Heart right ventricle (tissue), 16 donors: ENCODE measurements at regions not wholly inside any gene's neighbourhood (a gene's known extent, or its start where the extent isn't known, plus 50 kb on each side); places are given as distances from the start of the nearest gene placed in this dataset.
"Not testable (repeated sequence)": the region's sequence is repeated elsewhere in the genome, so short reads cannot be mapped to it uniquely, and the experiment has no call there.

Source experiments
- ATAC-seq, 8 donors: fragments of 200-7000 bp; cut with Tn5 transposase; one replicate each; pipeline ENCODE4 v1.9.1; 2020; ENCODE audit warnings: mild to moderate bottlenecking in 8 of 8, moderate library complexity in 8 of 8, moderate number of reproducible peaks in 1 of 8
- DNase-seq, 2 donors: peaks; one replicate each; pipeline ENCODE4 v3.0.0-alpha.2; 2020
- H3K27ac ChIP-seq, 10 donors: fragments of 200-600 bp; sonication (generic) in 2 of 10; one replicate each; pipeline versions ENCODE4 v1.5.0 to v1.8.0; 2020 to 2022; ENCODE audit warnings: mild to moderate bottlenecking in 3 of 10
- H3K27me3 ChIP-seq, 7 donors: fragments of 200-600 bp; one replicate each; pipeline ENCODE4 v1.8.0; 2021 to 2022; ENCODE audit warnings: mild to moderate bottlenecking in 2 of 7
- H3K36me3 ChIP-seq, 9 donors: fragments of 200-600 bp; sonication (generic) in 1 of 9; one replicate each; pipeline versions ENCODE4 v1.5.0 to v1.8.0; 2020 to 2022; ENCODE audit warnings: mild to moderate bottlenecking in 2 of 9
- H3K4me1 ChIP-seq, 9 donors: fragments of 200-600 bp; sonication (generic) in 1 of 9; one replicate each; pipeline versions ENCODE4 v1.5.0 to v1.8.0; 2020 to 2022; ENCODE audit warnings: mild to moderate bottlenecking in 4 of 9
- H3K4me3 ChIP-seq, 10 donors: fragments of 200-600 bp; sonication (generic) in 2 of 10; one replicate each; pipeline versions ENCODE4 v1.5.0 to v1.8.0; 2020 to 2022; ENCODE audit warnings: mild to moderate bottlenecking in 7 of 10, moderate library complexity in 2 of 10
- H3K9me3 ChIP-seq, 11 donors: fragments of 200-600 bp in 10 of 11; sonication (generic) in 2 of 11; one replicate each; pipeline versions ENCODE4 v1.5.0 to v1.8.0; 2013 to 2022; ENCODE audit warnings: mild to moderate bottlenecking in 2 of 11, control low read depth in 1 of 11, moderate library complexity in 1 of 11
- WGBS, 2 donors: extraction: QIAGEN DNeasy Blood & Tissue Kit; methylation state at CpG; one replicate each; pipeline ENCODE4 v1.1.7; 2013; ENCODE audit warnings: inconsistent platforms in 1 of 2; 5-methylcytosine and 5-hydroxymethylcytosine counted together
- intact Hi-C, 10 donors: fragments of 100-400 bp; cut with DNase I; formaldehyde crosslinking; loops; one replicate each; pipeline versions ENCODE4 v1.11.1 to v1.14.2; 2022
- donor health status: Arrhythmogenic right ventricular cardiomyopathy.
- donor health status: ischemic (EF 13 %, LVEDD 7.1; RV severe dilation, severe dysfunction).
- donor health status: healthy with polysubstance abuse.
- donor health status: DM: no; HTN: yes; CAD: no.
- donor health status: DM: no; HTN: no; CAD: no.
- donor health status: ischemic (EF 25% LVEDD 6.9; RV normal size, moderate dysfunction).
- donor health status: ischemic (EF 25% LVEDD 5.7; RV mildly dilated, moderate dysfunction).
- donor health status: healthy.
- donor health status: DM: yes; HTN: yes; CAD: no.
- donor health status: Ischemic cardiomyopathy.
- donor health status: ischemic (EF 35%, LVEDD 5.7; RV mildly dilated, moderate dysfunction).
- donor health status: nonischemic (EF 11% LVEDD 7.7; RV severe dilation, severe dysfunction).
- donor health status: DM: yes; HTN: yes; CAD: no.
- donor health status: PGD.
- donor health status: ischemic (EF 29% LVEDD 5.4; RV normal size, mild dysfunction).
- donor health status: nonischemic (EF 23%, LVEDD 6.1; RV moderate dilation, normal function).

- H3K27ac ChIP-seq, H3K36me3 ChIP-seq, H3K9me3 ChIP-seq, H3K4me3 ChIP-seq, intact Hi-C loops, H3K4me1 ChIP-seq, H3K27me3 ChIP-seq: not testable (repeated sequence)
- peak in 4 of 8 donors; percentile 28 to 77 (median 58) for ATAC-seq
- 24 to 33% methylated on average over 11 of the region's 11 CpGs for WGBS, 2 donors
- DNase-seq = peak in 1 of 2 donors; percentile 53
These were observed 103.8 kb downstream of the FAM72B start for GRCh38 chr1:121080197-121080903.

GRCh38 chr1:121080904-121081264 lies 103.3 kb downstream of the FAM72B start:
- H3K27ac ChIP-seq, DNase-seq, H3K4me1 ChIP-seq, H3K27me3 ChIP-seq, H3K9me3 ChIP-seq, intact Hi-C loops, H3K36me3 ChIP-seq, H3K4me3 ChIP-seq: not testable (repeated sequence)
- ATAC-seq = peak in 1 of 8 donors; percentile 37
- 37 to 53% methylated on average over 7 to 8 of the region's 8 CpGs for WGBS, 2 donors

- H3K9me3 ChIP-seq, H3K4me3 ChIP-seq, ATAC-seq, intact Hi-C loops, DNase-seq, H3K27me3 ChIP-seq, H3K4me1 ChIP-seq, H3K27ac ChIP-seq, H3K36me3 ChIP-seq: not testable (repeated sequence)
- 0 to 38% methylated on average over 1 of the region's 2 CpGs for WGBS, 2 donors
These were observed 102.4 kb downstream of the FAM72B start for GRCh38 chr1:121081625-121082199.

GRCh38 chr1:121082995-121083394 lies 101.1 kb downstream of the FAM72B start:
- H3K36me3 ChIP-seq, ATAC-seq, H3K4me3 ChIP-seq, DNase-seq, H3K9me3 ChIP-seq, intact Hi-C loops, H3K27ac ChIP-seq, H3K27me3 ChIP-seq, H3K4me1 ChIP-seq: not testable (repeated sequence)
- WGBS, 2 donors = 80 to 87% methylated on average over 1 of the region's 2 CpGs

GRCh38 chr1:121086249-121086648 lies 97.9 kb downstream of the FAM72B start:
- DNase-seq, H3K36me3 ChIP-seq, ATAC-seq, H3K4me3 ChIP-seq, H3K4me1 ChIP-seq, H3K9me3 ChIP-seq, H3K27me3 ChIP-seq, intact Hi-C loops, H3K27ac ChIP-seq: not testable (repeated sequence)
- 42 to 54% methylated on average over 2 to 3 of the region's 3 CpGs for WGBS, 2 donors

GRCh38 chr1:121087221-121087620 lies 96.9 kb downstream of the FAM72B start:
- H3K36me3 ChIP-seq, DNase-seq, H3K27me3 ChIP-seq, intact Hi-C loops, H3K9me3 ChIP-seq, H3K4me1 ChIP-seq: not testable (repeated sequence)
- peak overlapping the region in 1 of 10 donors; percentile 40 for H3K4me3 ChIP-seq
- ATAC-seq = peak in 1 of 8 donors; percentile 44
- peak overlapping the region in 1 of 10 donors; percentile 65 for H3K27ac ChIP-seq

- ATAC-seq, DNase-seq, H3K36me3 ChIP-seq, H3K4me3 ChIP-seq, intact Hi-C loops, H3K9me3 ChIP-seq, H3K27ac ChIP-seq, H3K27me3 ChIP-seq: not testable (repeated sequence)
- peaks cover 0 to 10% (median 0%) of the 10 kb centered on the region in 9 donors for H3K4me1 ChIP-seq
- 67 to 100% methylated on average over 2 of the region's 5 CpGs for WGBS, 2 donors
These were observed 95.6 kb downstream of the FAM72B start for GRCh38 chr1:121088568-121088967.

- intact Hi-C loops, H3K9me3 ChIP-seq, H3K27me3 ChIP-seq, H3K36me3 ChIP-seq, H3K4me3 ChIP-seq, DNase-seq: not testable (repeated sequence)
- peak; percentile 51 to 84 (median 64) for ATAC-seq
- WGBS, 2 donors = 41 to 53% methylated on average over 2 of the region's 2 CpGs
- peaks cover 0 to 10% (median 0%) of the 10 kb centered on the region in 9 donors for H3K4me1 ChIP-seq
- peak overlapping the region in 1 of 10 donors; percentile 58 for H3K27ac ChIP-seq
These were observed 91.7 kb downstream of the FAM72B start for GRCh38 chr1:121092329-121092968.

GRCh38 chr1:121095014-121095413 lies 89.1 kb downstream of the FAM72B start:
- ATAC-seq, DNase-seq, H3K9me3 ChIP-seq, H3K27ac ChIP-seq, intact Hi-C loops, H3K4me3 ChIP-seq, H3K36me3 ChIP-seq, H3K27me3 ChIP-seq: not testable (repeated sequence)
- 100% methylated on average over 1 of the region's 2 CpGs for WGBS, 2 donors
- peaks cover 0 to 14% (median 0%) of the 10 kb centered on the region in 9 donors for H3K4me1 ChIP-seq
